Activated T-cell treated with anti-CD3 and anti-CD28 coated beads, Interleukin-2, amount 50 U/mL, for 4 hours (primary cell): ENCODE measurements at regions not wholly inside any gene's neighbourhood (a gene's known extent, or its start where the extent isn't known, plus 50 kb on each side); places are given as distances from the start of the nearest gene placed in this dataset.

Experiments used
- ATAC-seq, 2 donors: fragments of 200-7000 bp; cut with Tn5 transposase; one replicate each; pipeline ENCODE4 v1.10.0; 2021
- DNase-seq: peaks from one replicate; pipeline ENCODE4 v3.0.0-alpha.2; 2020
- H3K27me3 Mint-ChIP-seq: one replicate; pipeline ENCODE4 v1.8.0; 2021; ENCODE audit warnings: low read depth, mixed read lengths
- H3K36me3 Mint-ChIP-seq: one replicate; pipeline ENCODE4 v1.8.0; 2022; ENCODE audit warnings: mixed read lengths; ENCODE audit not compliant: insufficient read depth
- H3K4me1 Mint-ChIP-seq: one replicate; pipeline ENCODE4 v1.8.0; 2021; ENCODE audit warnings: low read depth, mixed read lengths
- H3K4me3 Mint-ChIP-seq: one replicate; pipeline ENCODE4 v1.8.0; 2021; ENCODE audit warnings: mild to moderate bottlenecking, moderate library complexity, mixed read lengths
- H3K9me3 Mint-ChIP-seq: one replicate; pipeline ENCODE4 v1.8.0; 2021; ENCODE audit warnings: mixed read lengths

DNA sequence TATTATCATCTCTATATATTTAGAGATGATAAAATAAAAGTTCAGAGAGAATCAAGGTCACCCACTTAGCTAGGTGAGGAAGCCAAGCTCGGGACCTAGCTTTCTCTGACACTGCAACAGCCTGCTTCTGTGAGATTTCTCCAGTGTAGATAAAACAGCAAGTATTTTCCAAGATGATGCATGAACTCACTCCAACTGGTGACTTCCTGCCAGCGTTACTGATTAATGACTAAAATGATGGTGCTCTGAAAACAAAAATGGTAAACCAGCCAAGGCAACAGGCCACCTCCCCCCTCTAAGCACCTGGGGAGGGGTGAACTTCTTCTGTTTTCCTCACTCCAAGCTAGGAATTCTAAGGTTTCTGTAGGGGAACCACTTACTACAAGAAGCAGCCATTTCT, 510.2 kb upstream of the ID2 start:
- Mint-ChIP-seq H3K27me3 (no peaks in the 10 kb centered on the region), H3K4me1 (peaks cover 9% of the 10 kb centered on the region), H3K4me3 (no peak overlapping the region), H3K36me3 (no peaks in the 10 kb centered on the region), H3K9me3 (peaks cover 8% of the 10 kb centered on the region)
- DNase-seq (no peak), ATAC-seq (no peak)

DNA sequence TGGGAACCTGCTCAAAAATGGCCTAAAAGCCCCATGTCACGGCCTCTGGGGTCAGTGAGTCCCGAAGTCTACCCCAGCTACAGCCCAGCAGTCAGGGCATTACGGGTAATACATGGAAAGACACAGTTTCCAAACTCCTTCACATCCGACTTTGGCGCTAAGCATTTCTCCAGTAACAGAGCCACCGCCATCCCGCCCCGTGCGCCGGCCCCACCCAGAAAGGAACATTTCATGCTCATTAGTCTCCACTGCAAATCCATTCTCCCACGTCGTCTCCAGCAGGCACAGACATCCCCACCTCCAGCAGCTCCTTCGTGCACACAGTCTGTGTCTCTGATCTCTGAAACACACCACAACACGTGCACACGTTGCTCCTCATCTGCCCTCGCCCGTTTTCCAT, 509.2 kb upstream of the ID2 start:
- H3K4me3 Mint-ChIP-seq, result no peak overlapping the region
- peaks cover 9% of the 10 kb centered on the region for H3K4me1 Mint-ChIP-seq
- peaks cover 8% of the 10 kb centered on the region for H3K9me3 Mint-ChIP-seq
- ATAC-seq (no peak), DNase-seq (no peak)
- no peaks in the 10 kb centered on the region for H3K36me3 Mint-ChIP-seq
- H3K27me3 Mint-ChIP-seq, result no peaks in the 10 kb centered on the region

DNA sequence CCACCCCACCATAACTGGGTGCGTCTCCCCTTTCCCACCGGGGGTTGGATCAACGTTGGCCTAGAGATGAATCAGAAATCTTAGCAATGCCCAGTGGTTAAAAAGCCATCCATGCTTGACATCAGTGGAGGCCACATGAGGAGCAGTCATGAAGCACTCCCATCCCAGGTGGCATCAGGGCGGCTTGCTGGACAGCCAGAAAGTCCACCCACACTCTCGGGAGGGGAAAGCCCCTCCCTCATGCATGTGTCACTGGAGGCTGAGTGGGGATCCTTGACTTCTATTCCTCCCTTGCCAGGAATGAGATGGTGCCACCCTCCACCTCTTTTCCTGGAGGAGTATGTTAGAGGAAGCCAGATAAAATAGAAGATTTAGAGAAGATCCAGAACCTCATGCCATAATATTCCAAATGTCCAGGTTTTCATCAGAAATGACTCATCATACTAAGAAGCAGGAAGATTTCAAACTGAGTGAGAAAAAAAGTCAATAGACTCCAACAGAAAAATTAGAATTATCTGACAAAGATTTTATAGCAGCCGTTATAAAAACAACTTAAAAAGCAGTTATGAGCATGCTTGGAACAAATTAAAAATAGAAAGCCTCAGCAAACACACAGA, 507.1 kb upstream of the ID2 start:
- no peaks in the 10 kb centered on the region for H3K36me3 Mint-ChIP-seq
- DNase-seq (no peak), ATAC-seq (no peak)
- no peak overlapping the region for H3K4me3 Mint-ChIP-seq
- no peaks in the 10 kb centered on the region for H3K4me1 Mint-ChIP-seq
- peaks cover 1% of the 10 kb centered on the region for H3K27me3 Mint-ChIP-seq
- H3K9me3 Mint-ChIP-seq, result peaks cover 11% of the 10 kb centered on the region

DNA sequence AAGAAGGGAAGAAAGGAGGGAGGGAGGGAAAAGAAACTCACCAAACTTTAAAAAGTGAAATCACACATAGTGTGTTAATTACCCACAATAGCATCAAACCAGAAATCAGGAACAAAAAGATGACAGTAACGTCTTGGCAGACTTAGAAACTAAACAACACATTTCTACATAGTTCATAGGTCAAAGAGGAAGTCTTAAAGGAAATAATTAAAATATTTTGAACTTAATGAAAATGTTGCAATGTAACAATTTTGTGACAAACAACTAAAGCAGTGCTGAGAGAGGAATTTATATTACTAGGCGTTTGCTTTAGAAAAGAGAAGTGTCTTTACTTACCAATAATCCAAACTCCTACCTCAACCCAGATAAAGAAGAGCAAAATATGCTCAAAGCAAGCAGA, 505.0 kb upstream of the ID2 start:
- H3K27me3 Mint-ChIP-seq, result peaks cover 1% of the 10 kb centered on the region
- no peak for DNase-seq
- H3K4me1 Mint-ChIP-seq, result no peaks in the 10 kb centered on the region
- no peak overlapping the region for H3K4me3 Mint-ChIP-seq
- no peaks in the 10 kb centered on the region for H3K36me3 Mint-ChIP-seq
- no peak for ATAC-seq
- peaks cover 16% of the 10 kb centered on the region for H3K9me3 Mint-ChIP-seq

DNA sequence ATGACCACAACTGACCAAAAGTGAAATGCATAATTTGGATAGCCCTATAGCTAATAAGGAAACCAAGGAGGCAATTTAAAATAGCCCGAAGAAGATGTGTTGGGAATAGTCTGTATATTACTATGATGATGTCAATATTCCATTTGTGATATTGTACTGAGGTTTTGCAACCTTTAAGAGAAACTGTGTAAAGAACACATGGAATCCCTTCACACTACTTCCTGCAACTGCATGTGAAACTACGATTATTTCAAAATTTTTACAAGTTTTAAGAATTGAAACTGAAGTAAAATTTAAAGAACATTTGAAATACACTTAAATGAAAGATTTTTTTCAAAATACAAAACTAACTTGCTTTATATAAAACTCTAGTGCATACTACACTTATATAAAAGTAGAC, 504.3 kb upstream of the ID2 start:
- Mint-ChIP-seq H3K36me3 (no peaks in the 10 kb centered on the region), H3K4me3 (no peak overlapping the region), H3K4me1 (no peaks in the 10 kb centered on the region), H3K9me3 (peaks cover 16% of the 10 kb centered on the region), H3K27me3 (peaks cover 1% of the 10 kb centered on the region)
- ATAC-seq, result no peak
- DNase-seq, result no peak

DNA sequence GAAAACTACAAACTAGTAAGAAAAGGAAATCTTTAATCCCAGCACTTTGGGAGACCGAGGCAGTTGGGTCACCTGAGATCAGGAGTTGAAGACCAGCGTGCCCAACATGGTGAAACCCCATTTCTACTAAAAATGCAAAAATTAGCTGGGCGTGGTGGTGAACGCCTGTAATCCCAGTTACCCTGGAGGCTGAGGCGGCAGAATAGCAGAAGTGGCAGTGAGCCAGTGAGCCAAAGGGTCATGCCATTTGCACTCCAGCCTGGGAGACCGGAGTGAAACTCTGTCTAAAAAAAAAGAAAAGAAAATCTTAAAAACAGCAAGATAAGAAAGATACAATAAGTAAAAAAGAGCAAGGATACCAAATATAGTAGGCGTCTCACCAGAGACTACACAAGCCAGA, 502.9 kb upstream of the ID2 start:
- peaks cover 16% of the 10 kb centered on the region for H3K9me3 Mint-ChIP-seq
- no peaks in the 10 kb centered on the region for H3K4me1 Mint-ChIP-seq
- no peak for ATAC-seq
- DNase-seq, result no peak
- no peaks in the 10 kb centered on the region for H3K36me3 Mint-ChIP-seq
- no peak overlapping the region for H3K4me3 Mint-ChIP-seq
- H3K27me3 Mint-ChIP-seq, result peaks cover 1% of the 10 kb centered on the region

DNA sequence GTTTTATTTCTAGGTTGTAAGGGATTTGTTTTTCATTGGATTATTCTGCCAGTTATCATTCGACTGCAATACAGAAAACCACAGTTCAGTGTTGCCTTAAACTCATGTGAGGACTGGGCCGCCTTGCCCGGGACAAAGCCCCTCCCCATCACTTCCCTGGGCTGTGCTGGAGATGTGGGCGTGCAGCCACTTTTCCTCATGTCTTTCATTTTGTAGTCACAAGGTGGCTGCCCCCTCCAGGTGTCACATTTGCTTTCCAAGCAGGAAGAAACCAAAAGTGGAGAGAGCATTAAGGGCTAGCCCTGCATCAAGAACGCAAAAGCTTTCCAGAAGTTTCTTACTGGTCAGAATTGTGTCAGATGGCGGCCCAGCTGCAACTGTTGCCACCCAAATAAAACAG, 492.5 kb upstream of the ID2 start:
- Mint-ChIP-seq H3K36me3 (no peaks in the 10 kb centered on the region), H3K27me3 (peaks cover 2% of the 10 kb centered on the region), H3K9me3 (peaks cover 11% of the 10 kb centered on the region), H3K4me1 (no peaks in the 10 kb centered on the region), H3K4me3 (no peak overlapping the region)
- DNase-seq (no peak), ATAC-seq (no peak)

DNA sequence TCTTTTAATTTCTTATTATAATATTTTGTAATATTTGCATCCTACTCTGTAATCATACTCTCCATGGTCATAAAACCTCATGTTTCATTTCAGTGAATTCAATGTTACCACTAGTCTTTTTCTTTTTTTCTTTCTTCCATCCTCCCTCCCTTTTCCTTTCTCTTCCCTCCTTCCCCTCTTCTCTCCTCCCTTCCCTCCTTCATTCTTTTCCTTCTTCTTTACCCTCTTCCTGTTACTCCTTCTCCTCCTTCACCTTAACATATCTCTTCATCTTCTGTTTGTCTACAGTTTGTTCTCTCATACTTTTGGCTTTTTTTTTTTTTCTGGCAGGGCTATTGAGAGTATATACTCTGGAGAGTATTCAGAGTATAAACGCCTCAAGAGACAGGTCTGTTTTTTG, 491.6 kb upstream of the ID2 start:
- Mint-ChIP-seq H3K9me3 (peaks cover 9% of the 10 kb centered on the region), H3K4me3 (no peak overlapping the region), H3K4me1 (no peaks in the 10 kb centered on the region), H3K36me3 (no peaks in the 10 kb centered on the region), H3K27me3 (peaks cover 2% of the 10 kb centered on the region)
- DNase-seq, result no peak
- no peak for ATAC-seq

DNA sequence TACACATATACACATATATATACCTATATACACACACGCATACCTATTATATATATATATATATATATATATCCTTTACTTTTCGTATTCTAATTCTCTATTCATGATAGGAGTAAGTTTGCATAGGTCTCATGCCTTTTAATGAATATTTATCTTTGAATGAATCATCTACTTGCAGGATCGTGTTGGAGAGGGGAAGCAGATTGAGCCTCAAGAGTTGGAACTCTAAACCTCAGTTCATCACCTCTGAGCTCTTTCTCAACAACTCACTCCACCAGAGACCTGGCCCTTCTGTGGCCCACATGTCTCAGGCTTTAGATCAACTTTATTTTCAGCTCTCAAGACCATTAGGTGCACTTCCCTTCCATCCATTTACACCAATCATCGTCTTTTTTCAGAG, 490.4 kb upstream of the ID2 start:
- H3K27me3 Mint-ChIP-seq, result peaks cover 2% of the 10 kb centered on the region
- no peak overlapping the region for H3K4me3 Mint-ChIP-seq

DNA sequence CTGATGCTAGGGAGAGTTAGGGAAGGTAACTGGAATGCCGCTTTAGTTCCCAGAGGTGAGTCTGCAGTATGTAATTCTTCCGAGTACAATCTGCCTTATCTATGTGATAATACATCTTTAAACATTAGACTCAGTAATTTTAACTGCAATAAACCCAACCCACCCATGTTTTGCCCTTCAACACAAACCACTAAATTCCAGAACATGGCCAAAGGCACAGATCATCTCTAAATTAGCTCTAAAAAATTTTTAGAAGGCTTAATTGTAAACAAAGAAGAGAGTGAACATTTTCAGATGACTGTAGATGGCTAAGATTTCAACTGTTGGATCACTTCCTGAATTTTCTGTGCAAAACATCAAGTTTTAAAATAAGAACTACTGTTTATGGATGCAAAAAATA, 488.7 kb upstream of the ID2 start:
- no peaks in the 10 kb centered on the region for H3K9me3 Mint-ChIP-seq
- H3K4me1 Mint-ChIP-seq, result no peaks in the 10 kb centered on the region

More for the DNA sequence above, 490.4 kb upstream of the ID2 start:
- no peaks in the 10 kb centered on the region for H3K36me3 Mint-ChIP-seq
- no peaks in the 10 kb centered on the region for H3K9me3 Mint-ChIP-seq
- ATAC-seq (no peak), DNase-seq (no peak)
- H3K4me1 Mint-ChIP-seq, result no peaks in the 10 kb centered on the region

DNA sequence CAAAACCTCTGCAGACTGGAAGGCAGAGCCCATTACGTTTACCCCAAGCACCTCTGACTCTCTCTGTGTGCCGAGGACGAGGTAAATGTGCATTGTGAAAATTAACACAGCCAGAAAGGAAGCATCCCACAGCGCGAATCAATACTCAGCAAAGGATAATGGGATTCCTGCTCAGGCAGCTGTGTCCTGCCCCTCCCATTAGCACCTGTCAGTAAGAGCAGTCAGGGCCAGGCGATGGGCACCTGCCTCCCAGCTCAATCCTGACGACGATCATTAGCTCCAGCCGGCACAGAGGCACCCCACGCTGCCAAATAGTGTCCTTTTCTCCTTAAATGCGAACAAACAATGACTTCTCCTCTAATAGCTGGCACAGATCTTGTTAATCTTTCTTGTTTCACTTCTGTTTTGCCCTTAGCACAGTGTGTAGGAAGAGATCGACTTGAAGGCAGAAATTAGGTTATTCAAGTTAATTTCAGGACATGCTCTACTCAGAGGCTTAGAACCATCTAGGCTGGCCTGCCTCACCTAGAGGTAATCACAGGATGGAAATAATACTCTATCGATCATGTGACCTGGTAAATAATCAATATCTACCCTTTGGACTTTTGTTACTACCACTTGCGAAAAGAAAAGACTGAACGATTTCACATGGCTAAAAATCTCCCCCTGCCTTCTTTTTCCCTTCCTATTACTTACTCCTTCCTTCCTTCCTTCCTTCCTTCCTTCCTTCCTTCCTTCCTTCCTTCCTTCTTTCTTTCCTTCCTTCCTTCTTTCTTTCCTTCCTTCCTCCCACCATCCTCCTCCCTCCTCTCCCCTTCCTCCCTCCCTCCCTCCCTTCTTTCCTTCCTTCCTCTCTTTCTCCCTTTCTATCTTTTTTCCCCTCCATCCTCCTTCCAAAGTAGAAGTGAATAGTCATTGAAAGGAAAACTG, 487.9 kb upstream of the ID2 start:
- no peak for DNase-seq
- H3K4me1 Mint-ChIP-seq, result no peaks in the 10 kb centered on the region
- no peaks in the 10 kb centered on the region for H3K36me3 Mint-ChIP-seq
- H3K9me3 Mint-ChIP-seq, result no peaks in the 10 kb centered on the region
- no peak overlapping the region for H3K4me3 Mint-ChIP-seq
- no peak for ATAC-seq
- peaks cover 2% of the 10 kb centered on the region for H3K27me3 Mint-ChIP-seq

More for the DNA sequence above, 488.7 kb upstream of the ID2 start:
- DNase-seq, result no peak
- ATAC-seq, result no peak
- no peak overlapping the region for H3K4me3 Mint-ChIP-seq
- H3K27me3 Mint-ChIP-seq, result peaks cover 2% of the 10 kb centered on the region
- H3K36me3 Mint-ChIP-seq, result no peaks in the 10 kb centered on the region

DNA sequence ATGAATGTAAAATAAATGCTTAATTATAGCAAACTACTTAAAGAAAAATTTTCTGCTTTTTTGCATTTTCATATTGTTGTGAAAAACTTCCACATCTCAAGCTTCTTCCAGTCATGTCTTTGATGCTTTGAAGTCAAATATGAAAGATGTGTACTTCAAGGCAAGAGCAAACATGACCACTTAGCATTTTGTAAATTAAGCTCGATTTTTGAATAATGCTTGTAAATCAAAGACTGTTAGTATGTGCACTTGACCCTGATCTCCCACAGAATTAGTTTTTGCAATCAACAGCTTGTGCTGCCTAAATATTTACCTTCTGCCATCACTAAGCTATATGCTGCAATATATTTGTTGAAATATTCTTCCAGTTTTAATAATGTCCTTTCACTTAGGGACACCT, 486.1 kb upstream of the ID2 start:
- Mint-ChIP-seq H3K4me1 (no peaks in the 10 kb centered on the region), H3K4me3 (no peak overlapping the region), H3K36me3 (peaks cover 2% of the 10 kb centered on the region), H3K27me3 (peaks cover 2% of the 10 kb centered on the region), H3K9me3 (peaks cover 6% of the 10 kb centered on the region)
- DNase-seq (no peak), ATAC-seq (no peak)

DNA sequence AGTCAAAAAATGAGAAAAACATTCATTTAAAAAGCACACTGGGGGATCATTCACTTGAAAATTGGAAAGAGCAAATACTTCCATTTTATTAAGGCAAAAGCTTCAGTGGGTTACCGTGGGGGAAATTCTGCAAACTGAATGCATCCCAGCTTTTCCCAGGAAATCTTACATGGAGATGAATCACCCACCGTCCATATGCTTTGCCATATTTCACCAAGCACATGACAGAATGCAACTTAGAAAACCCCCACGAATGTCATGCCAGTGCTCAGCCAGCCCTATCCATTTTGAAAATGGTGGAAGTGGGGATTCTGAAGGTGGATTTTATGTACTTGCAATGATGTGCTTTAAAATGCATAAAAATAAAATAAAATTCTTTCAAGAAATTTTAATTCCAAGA, 485.5 kb upstream of the ID2 start:
- peaks cover 2% of the 10 kb centered on the region for H3K36me3 Mint-ChIP-seq
- H3K27me3 Mint-ChIP-seq, result peaks cover 2% of the 10 kb centered on the region
- peaks cover 6% of the 10 kb centered on the region for H3K9me3 Mint-ChIP-seq
- no peak overlapping the region for H3K4me3 Mint-ChIP-seq
- ATAC-seq (no peak), DNase-seq (no peak)
- no peaks in the 10 kb centered on the region for H3K4me1 Mint-ChIP-seq

DNA sequence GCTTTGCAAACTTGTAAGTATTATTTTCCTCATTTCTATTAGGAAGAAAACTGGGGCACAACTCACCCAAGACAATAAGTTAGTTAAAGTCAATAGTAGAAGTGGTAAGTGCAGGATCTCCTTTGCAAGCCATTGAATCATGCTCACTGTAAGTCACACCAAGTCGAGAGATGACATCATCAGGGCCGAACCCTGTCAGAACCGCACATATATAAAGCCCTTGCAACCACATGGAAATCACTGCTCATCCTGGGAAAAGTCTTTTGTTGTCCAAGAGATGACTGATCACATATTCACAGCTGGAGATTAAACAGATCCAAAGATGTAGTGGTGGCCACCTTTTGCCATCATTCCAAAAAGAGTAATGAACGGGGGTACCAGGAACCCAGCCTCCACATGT, 484.8 kb upstream of the ID2 start:
- Mint-ChIP-seq H3K4me1 (no peaks in the 10 kb centered on the region), H3K9me3 (peaks cover 6% of the 10 kb centered on the region), H3K4me3 (no peak overlapping the region), H3K36me3 (peaks cover 2% of the 10 kb centered on the region), H3K27me3 (no peaks in the 10 kb centered on the region)
- ATAC-seq (no peak), DNase-seq (no peak)

DNA sequence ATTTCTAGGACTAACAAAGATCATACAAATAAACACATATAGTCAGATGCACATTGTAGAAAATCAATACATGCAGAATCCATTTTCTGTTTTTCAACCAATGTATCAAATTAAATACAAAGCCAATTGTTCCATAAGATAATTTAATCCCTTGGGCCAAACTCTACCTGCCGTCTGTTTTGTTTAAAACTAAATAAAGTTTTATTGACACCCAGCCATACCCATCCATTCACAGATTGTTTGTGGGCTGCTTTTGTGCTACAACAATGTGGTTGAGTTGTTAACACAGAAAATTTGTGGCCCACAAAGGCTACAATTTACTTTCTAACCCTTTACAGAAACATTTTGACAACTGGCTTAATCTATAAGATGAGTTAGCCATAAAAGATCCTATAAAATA, 484.0 kb upstream of the ID2 start:
- no peak overlapping the region for H3K4me3 Mint-ChIP-seq
- peaks cover 6% of the 10 kb centered on the region for H3K9me3 Mint-ChIP-seq
- H3K27me3 Mint-ChIP-seq, result no peaks in the 10 kb centered on the region
- peaks cover 2% of the 10 kb centered on the region for H3K36me3 Mint-ChIP-seq
- DNase-seq (no peak), ATAC-seq (no peak)
- H3K4me1 Mint-ChIP-seq, result peaks cover 2% of the 10 kb centered on the region
